Esophagus squamous epithelium (tissue), 4 donors: ENCODE measurements at regions not wholly inside any gene's neighbourhood (a gene's known extent, or its start where the extent isn't known, plus 50 kb on each side); places are given as distances from the start of the nearest gene placed in this dataset.

Experiments
- CTCF ChIP-seq, 6 experiments: fragments of 450-650 bp in 4 of 6; fragments of 200-600 bp in 2 of 6; sonication (generic) in 2 of 6; IDR thresholded peaks; one replicate each; pipeline ENCODE4 v1.5.1; 2016 to 2019; ENCODE audit warnings: antibody characterized with exemption in 6 of 6, mild to moderate bottlenecking in 4 of 6, moderate library complexity in 4 of 6
- POLR2A ChIP-seq, 4 donors: fragments of 450-650 bp; IDR thresholded peaks; one replicate each; pipeline ENCODE4 v1.6.1; 2017; ENCODE audit warnings: antibody characterized with exemption in 4 of 4, mild to moderate bottlenecking in 4 of 4, moderate library complexity in 3 of 4

GRCh38 chr16:88314991-88315542, 67.7 kb upstream of the ZNF469 start:
- TF ChIP-seq POLR2A (IDR thresholded peaks at IDR 0.05) (no peak), CTCF (IDR thresholded peaks at IDR 0.05) (no peak)
